Choroid plexus epithelial cell (primary cell): ENCODE measurements at regions not wholly inside any gene's neighbourhood (a gene's known extent, or its start where the extent isn't known, plus 50 kb on each side); places are given as distances from the start of the nearest gene placed in this dataset.

Experiments
- DNase-seq: peaks from one replicate; pipeline ENCODE4 v3.0.0-alpha.2; 2010; ENCODE audit warnings: low read depth
- H3K4me3 ChIP-seq: 2 replicates; pipeline ENCODE4 v1.5.1; 2011; ENCODE audit warnings: low read depth, mild to moderate bottlenecking, control low read depth, low read length, moderate library complexity
- TF ChIP-seq, protein P1 (sequence below): conservative IDR thresholded peaks from 2 replicates; pipeline ENCODE4 v1.5.1; 2011; ENCODE audit warnings: low read depth, mild to moderate bottlenecking, control low read depth, inconsistent platforms, low read length, moderate library complexity

DNA sequence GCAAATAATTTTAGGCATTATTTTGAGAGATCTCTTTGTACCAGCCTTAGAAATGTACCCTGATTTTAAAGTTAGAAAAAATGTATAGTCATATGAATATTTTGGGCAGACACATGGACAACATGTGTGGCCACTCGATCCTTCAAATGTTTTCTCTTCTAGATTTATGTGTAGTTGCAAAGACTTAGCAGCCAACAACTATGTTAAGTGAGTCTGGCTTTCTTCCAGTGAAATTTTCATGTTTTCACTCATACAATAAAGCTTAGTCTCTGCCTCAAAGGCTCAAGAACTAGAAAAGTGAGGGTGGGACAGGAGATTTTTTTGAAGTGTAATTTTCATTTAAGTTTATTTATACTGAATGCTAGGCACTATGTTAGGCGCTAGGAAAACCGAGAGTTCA is 207.7 kb upstream of the DACH1 start:
- H3K4me3 ChIP-seq = no peak overlapping the region
- TF ChIP-seq, protein P1, sequence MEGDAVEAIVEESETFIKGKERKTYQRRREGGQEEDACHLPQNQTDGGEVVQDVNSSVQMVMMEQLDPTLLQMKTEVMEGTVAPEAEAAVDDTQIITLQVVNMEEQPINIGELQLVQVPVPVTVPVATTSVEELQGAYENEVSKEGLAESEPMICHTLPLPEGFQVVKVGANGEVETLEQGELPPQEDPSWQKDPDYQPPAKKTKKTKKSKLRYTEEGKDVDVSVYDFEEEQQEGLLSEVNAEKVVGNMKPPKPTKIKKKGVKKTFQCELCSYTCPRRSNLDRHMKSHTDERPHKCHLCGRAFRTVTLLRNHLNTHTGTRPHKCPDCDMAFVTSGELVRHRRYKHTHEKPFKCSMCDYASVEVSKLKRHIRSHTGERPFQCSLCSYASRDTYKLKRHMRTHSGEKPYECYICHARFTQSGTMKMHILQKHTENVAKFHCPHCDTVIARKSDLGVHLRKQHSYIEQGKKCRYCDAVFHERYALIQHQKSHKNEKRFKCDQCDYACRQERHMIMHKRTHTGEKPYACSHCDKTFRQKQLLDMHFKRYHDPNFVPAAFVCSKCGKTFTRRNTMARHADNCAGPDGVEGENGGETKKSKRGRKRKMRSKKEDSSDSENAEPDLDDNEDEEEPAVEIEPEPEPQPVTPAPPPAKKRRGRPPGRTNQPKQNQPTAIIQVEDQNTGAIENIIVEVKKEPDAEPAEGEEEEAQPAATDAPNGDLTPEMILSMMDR = no peak
- DNase-seq = no peak

DNA sequence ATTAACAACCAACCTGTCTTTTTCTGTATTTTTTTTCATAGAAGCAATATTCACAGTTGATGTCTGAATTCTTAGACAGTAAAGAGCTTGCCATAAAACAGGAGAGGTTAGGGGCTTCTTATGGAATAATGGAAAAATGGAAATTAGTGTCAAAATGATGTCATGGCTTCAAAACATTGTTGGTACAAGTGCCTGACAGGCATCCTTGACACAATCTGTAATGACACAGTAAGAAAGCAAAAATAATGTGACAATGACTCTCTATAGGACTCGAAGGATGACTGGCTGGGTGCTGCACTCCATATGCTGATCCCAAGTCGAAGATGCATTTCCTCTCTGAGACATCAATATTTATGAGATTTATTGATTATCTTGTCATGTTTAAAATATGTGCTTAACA is 205.3 kb upstream of the DACH1 start:
- TF ChIP-seq, protein P1 = no peak
- H3K4me3 ChIP-seq = no peak overlapping the region
- DNase-seq = no peak

DNA sequence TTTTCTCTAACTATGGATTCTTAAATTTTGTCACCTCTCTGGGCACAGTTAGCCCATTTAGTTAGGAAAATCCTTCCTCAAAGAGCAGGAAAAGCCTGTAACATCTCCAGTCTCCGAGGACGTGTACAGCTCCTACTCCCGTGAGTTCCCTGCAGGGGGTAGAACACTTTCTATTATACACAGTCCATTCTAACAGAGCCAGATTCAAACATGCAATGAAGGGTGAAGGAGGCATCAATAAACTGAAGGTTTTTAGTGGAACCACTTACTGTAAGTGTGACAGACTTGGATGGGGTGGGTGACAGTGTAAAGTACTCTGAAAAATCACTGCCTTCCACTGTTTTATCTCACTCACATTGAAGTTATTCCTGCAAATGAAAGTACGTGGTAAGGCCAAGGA is 204.7 kb upstream of the DACH1 start:
- no peak overlapping the region for H3K4me3 ChIP-seq
- DNase-seq = peak; percentile 3
- TF ChIP-seq, protein P1 = no peak

DNA sequence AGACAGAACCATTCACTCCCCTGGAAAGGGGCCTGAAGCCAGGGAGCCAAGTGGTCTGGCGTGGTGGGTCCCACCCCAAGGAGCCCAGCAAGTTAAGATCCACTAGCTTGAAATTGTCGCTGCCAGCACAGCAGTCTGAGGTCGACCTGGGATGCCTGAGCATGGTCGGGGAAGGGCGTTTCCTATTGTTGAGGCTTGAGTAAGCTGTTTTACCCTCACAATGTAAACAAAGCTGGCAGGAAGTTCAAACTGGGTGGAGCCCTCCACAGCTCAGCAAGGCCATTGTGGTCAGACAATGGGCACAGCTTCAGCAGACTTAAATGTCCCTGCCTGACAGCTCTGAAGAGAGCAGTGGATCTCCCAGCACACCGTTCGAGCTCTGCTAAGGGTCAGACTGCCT is 195.6 kb upstream of the DACH1 start:
- DNase-seq = no peak
- no peak overlapping the region for H3K4me3 ChIP-seq
- TF ChIP-seq, protein P1 = no peak

DNA sequence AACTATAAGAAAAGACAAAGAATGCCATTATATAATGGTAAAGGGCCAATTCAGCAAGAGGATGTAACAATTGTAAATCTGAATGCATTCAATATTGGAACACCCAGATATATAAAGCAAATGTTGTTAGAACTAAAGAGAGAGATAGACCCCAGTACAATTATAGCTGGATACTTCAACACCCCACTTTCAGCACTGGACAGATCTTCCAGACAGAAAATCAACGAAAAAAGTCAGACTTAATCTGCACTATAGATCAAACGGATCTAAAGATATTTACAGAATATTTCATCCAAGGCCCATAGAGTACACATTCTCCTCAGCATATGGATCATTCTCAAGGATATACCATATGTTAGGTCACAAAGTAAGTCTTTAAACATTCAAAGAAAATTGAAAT is 194.6 kb upstream of the DACH1 start:
- H3K4me3 ChIP-seq = no peak overlapping the region
- TF ChIP-seq, protein P1 = no peak
- no peak for DNase-seq

DNA sequence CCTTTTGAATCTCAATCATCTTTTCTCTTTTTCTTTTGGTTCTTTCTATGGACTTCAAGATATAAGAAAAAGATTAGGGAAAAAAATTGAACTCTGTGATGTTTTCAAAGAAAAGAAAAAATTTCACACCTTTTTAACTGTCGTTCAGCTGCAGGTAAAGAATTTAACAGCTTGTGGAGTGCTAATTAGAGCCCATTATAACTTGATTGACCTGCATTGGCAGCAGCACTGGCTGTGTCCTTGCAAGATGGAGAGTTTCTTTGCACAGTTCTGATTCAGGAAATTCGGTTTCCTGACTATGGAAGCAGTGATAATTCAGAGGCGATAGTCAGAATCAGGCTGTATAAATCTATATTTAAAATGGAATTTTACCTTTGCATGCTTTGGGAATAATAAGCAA is 183.2 kb upstream of the DACH1 start:
- TF ChIP-seq, protein P1 = no peak
- H3K4me3 ChIP-seq = no peak overlapping the region
- no peak for DNase-seq

DNA sequence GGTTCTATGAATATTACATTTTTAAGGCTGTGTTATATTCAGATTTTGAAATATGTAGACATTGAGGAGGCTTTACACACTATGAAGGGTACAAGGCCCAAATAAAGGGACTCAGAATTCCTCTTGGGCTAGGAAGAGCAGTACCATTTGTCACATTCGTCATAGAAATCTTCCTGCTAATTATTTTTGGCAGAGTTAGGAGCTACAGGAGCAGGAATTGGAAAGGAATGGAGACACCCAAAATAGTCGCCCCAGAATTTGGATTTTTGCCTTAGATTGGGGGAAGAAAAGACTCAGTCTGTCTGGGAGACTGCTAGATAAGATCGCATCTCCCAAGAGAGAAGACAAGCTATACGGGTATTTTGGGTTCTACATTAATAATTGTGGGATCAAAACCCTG is 176.4 kb upstream of the DACH1 start:
- TF ChIP-seq, protein P1 = no peak
- H3K4me3 ChIP-seq = no peak overlapping the region
- no peak for DNase-seq
